Ovary (tissue), 7 donors: ENCODE measurements at regions not wholly inside any gene's neighbourhood (a gene's known extent, or its start where the extent isn't known, plus 50 kb on each side); places are given as distances from the start of the nearest gene placed in this dataset.

Source experiments
- DNase-seq, 5 donors: peaks; one replicate each; pipeline ENCODE4 v3.0.0-alpha.2; 2019 to 2020
- H3K27ac ChIP-seq, 2 donors: fragments of 200-600 bp; one replicate each; pipeline versions ENCODE4 v1.5.1 to v1.8.0; 2019 to 2022
- H3K27me3 ChIP-seq: fragments of 200-600 bp; one replicate; pipeline ENCODE4 v1.8.0; 2022
- H3K36me3 ChIP-seq: fragments of 200-600 bp; sonication (generic); one replicate; pipeline ENCODE4 v1.5.1; 2019
- H3K4me1 ChIP-seq: one replicate; pipeline ENCODE4 v1.8.1; 2013; ENCODE audit warnings: mild to moderate bottlenecking, moderate library complexity; ENCODE audit not compliant: insufficient read depth
- H3K4me3 ChIP-seq: fragments of 200-600 bp; sonication (generic); one replicate; pipeline ENCODE4 v1.5.1; 2017
- H3K9me3 ChIP-seq, 2 donors: fragments of 200-600 bp in 1 of 2; sonication (generic) in 1 of 2; one replicate each; pipeline versions ENCODE4 v1.5.1 to v1.8.1; 2013 to 2019; ENCODE audit warnings: mild to moderate bottlenecking in 1 of 2, moderate library complexity in 1 of 2
- CTCF ChIP-seq, 3 donors: fragments of 450-650 bp in 2 of 3; fragments of 200-600 bp in 1 of 3; IDR thresholded peaks; one replicate each; pipeline versions ENCODE4 v1.5.1 to v1.8.0; 2016 to 2022; ENCODE audit warnings: antibody characterized with exemption in 3 of 3, mild to moderate bottlenecking in 1 of 3
- EP300 ChIP-seq: sonication (generic); formaldehyde crosslinking; IDR thresholded peaks from one replicate; pipeline ENCODE4 v1.6.1; 2017; ENCODE audit warnings: antibody characterized with exemption
- POLR2A ChIP-seq: fragments of 450-650 bp; IDR thresholded peaks from one replicate; pipeline ENCODE4 v1.6.1; 2017; ENCODE audit warnings: antibody characterized with exemption, mild to moderate bottlenecking, moderate library complexity
- WGBS, 3 donors: extraction: QIAGEN DNeasy Blood & Tissue Kit in 1 of 3; methylation state at CpG; one replicate each; pipeline versions ENCODE4 v1.1.5 to v1.1.7; 2013 to 2017; 5-methylcytosine and 5-hydroxymethylcytosine counted together
- intact Hi-C, 4 donors: fragments of 100-400 bp; cut with DNase I; formaldehyde crosslinking; loops; one replicate each; pipeline versions ENCODE4 v1.11.0 to v1.15.1; 2022 to 2023
- donor health status: DM: no; HTN: no; CAD: no; lungs with moderate emphysema.
- donor health status: DM: no; HTN: no; CAD: no.
- donor health status: Bipolar disorder and iron deficiency.
- donor health status: DM: no; HTN: no; CAD: no.
- donor health status: DM: yes; HTN: yes; CAD: no.

- peak in 1 of 5 donors; percentile 11 for DNase-seq
- no peak overlapping the region for H3K27ac ChIP-seq
- H3K4me1 ChIP-seq = no peaks in the 10 kb centered on the region
- no peaks in the 10 kb centered on the region for H3K9me3 ChIP-seq
- TF ChIP-seq EP300 = no peak
- TF ChIP-seq CTCF (IDR thresholded peaks at IDR 0.05) = no peak
- TF ChIP-seq POLR2A = no peak
- no peaks in the 10 kb centered on the region for H3K27me3 ChIP-seq
- no peak overlapping the region for H3K4me3 ChIP-seq
- WGBS, 3 donors = 87 to 91% (median 89%) methylated on average over 7 of the region's 7 CpGs
- no peaks in the 10 kb centered on the region for H3K36me3 ChIP-seq
- intact Hi-C loops = no loop called here
These were observed 243.7 kb upstream of the PDE10A start for GRCh38 chr6:165906736-165907135.

GRCh38 chr6:165905744-165906143, 242.7 kb upstream of the PDE10A start:
- Histone ChIP-seq H3K27ac (no peak overlapping the region), H3K4me3 (no peak overlapping the region), H3K4me1 (peaks cover 2% of the 10 kb centered on the region), H3K9me3 (no peaks in the 10 kb centered on the region), H3K36me3 (no peaks in the 10 kb centered on the region), H3K27me3 (no peaks in the 10 kb centered on the region)
- WGBS, 3 donors = 81 to 97% (median 93%) methylated on average over 1 of the region's 2 CpGs
- intact Hi-C loops = no loop called here
- DNase-seq = no peak
- TF ChIP-seq EP300 (no peak), CTCF (IDR thresholded peaks at IDR 0.05) (no peak), POLR2A (no peak)

GRCh38 chr6:165900970-165901369, 237.9 kb upstream of the PDE10A start:
- no peak for TF ChIP-seq POLR2A
- no peak for TF ChIP-seq CTCF (IDR thresholded peaks at IDR 0.05)
- no peak for TF ChIP-seq EP300
- peak in 3 of 5 donors; percentile 34 to 78 (median 42) for DNase-seq
- peaks cover 2% of the 10 kb centered on the region for H3K4me1 ChIP-seq
- no peaks in the 10 kb centered on the region for H3K9me3 ChIP-seq
- 12 to 26% (median 14%) methylated on average over 10 of the region's 10 CpGs for WGBS, 3 donors
- no peaks in the 10 kb centered on the region for H3K36me3 ChIP-seq
- intact Hi-C loops = no loop called here
- H3K27me3 ChIP-seq = no peaks in the 10 kb centered on the region
- no peak overlapping the region for H3K27ac ChIP-seq
- no peak overlapping the region for H3K4me3 ChIP-seq

- WGBS, 3 donors = 70 to 83% (median 82%) methylated on average over 6 of the region's 6 CpGs
- Histone ChIP-seq H3K27me3 (no peaks in the 10 kb centered on the region), H3K27ac (no peak overlapping the region), H3K4me1 (peaks cover 2% of the 10 kb centered on the region), H3K4me3 (no peak overlapping the region), H3K36me3 (no peaks in the 10 kb centered on the region), H3K9me3 (no peaks in the 10 kb centered on the region)
- no peak for TF ChIP-seq EP300
- no peak for TF ChIP-seq POLR2A
- no peak for TF ChIP-seq CTCF (IDR thresholded peaks at IDR 0.05)
- intact Hi-C loops = loop anchor here in 1 of 4 donors (10.0 kb wide), 1 partner anchor 85 kb away; no protein-coding TSS in a partner anchor
- DNase-seq = peak in 1 of 5 donors; percentile 9
These were observed 236.6 kb upstream of the PDE10A start for GRCh38 chr6:165899611-165900010.
